Sigmoid colon (tissue), 4 donors: ENCODE measurements at regions not wholly inside any gene's neighbourhood (a gene's known extent, or its start where the extent isn't known, plus 50 kb on each side); places are given as distances from the start of the nearest gene placed in this dataset.

ENCODE experiments used
- EP300 ChIP-seq, 4 donors: sonication (generic); formaldehyde crosslinking; IDR thresholded peaks; one replicate each; pipeline ENCODE4 v1.6.1; 2017; ENCODE audit warnings: antibody characterized with exemption in 4 of 4
- POLR2A ChIP-seq, 2 donors: fragments of 450-650 bp; IDR thresholded peaks; one replicate each; pipeline ENCODE4 v1.6.1; 2016; ENCODE audit warnings: antibody characterized with exemption in 2 of 2, mild to moderate bottlenecking in 2 of 2, moderate library complexity in 2 of 2
- POLR2AphosphoS5 ChIP-seq, 4 donors: sonication (generic); formaldehyde crosslinking; IDR thresholded peaks; one replicate each; pipeline ENCODE4 v1.6.1; 2017; ENCODE audit warnings: antibody characterized with exemption in 4 of 4
- TF ChIP-seq, protein P1 (sequence below), 4 experiments: fragments of 450-650 bp in 3 of 4; fragments of 200-600 bp in 1 of 4; IDR thresholded peaks; one replicate each; pipeline ENCODE4 v1.5.1; 2016 to 2019; ENCODE audit warnings: antibody characterized with exemption in 4 of 4, mild to moderate bottlenecking in 3 of 4, moderate library complexity in 2 of 4

GRCh38 chr12:24708043-24708442 is 240.9 kb downstream of the BCAT1 start:
- TF ChIP-seq, protein P1, sequence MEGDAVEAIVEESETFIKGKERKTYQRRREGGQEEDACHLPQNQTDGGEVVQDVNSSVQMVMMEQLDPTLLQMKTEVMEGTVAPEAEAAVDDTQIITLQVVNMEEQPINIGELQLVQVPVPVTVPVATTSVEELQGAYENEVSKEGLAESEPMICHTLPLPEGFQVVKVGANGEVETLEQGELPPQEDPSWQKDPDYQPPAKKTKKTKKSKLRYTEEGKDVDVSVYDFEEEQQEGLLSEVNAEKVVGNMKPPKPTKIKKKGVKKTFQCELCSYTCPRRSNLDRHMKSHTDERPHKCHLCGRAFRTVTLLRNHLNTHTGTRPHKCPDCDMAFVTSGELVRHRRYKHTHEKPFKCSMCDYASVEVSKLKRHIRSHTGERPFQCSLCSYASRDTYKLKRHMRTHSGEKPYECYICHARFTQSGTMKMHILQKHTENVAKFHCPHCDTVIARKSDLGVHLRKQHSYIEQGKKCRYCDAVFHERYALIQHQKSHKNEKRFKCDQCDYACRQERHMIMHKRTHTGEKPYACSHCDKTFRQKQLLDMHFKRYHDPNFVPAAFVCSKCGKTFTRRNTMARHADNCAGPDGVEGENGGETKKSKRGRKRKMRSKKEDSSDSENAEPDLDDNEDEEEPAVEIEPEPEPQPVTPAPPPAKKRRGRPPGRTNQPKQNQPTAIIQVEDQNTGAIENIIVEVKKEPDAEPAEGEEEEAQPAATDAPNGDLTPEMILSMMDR (IDR thresholded peaks at IDR 0.05), result no peak
- TF ChIP-seq POLR2A (IDR thresholded peaks at IDR 0.05) (no peak), EP300 (IDR thresholded peaks at IDR 0.05) (no peak), POLR2AphosphoS5 (IDR thresholded peaks at IDR 0.05) (no peak)
